ENCODE measurements at regions not wholly inside any gene's neighbourhood (a gene's known extent, or its start where the extent isn't known, plus 50 kb on each side); places are given as distances from the start of the nearest gene placed in this dataset.

DNA sequence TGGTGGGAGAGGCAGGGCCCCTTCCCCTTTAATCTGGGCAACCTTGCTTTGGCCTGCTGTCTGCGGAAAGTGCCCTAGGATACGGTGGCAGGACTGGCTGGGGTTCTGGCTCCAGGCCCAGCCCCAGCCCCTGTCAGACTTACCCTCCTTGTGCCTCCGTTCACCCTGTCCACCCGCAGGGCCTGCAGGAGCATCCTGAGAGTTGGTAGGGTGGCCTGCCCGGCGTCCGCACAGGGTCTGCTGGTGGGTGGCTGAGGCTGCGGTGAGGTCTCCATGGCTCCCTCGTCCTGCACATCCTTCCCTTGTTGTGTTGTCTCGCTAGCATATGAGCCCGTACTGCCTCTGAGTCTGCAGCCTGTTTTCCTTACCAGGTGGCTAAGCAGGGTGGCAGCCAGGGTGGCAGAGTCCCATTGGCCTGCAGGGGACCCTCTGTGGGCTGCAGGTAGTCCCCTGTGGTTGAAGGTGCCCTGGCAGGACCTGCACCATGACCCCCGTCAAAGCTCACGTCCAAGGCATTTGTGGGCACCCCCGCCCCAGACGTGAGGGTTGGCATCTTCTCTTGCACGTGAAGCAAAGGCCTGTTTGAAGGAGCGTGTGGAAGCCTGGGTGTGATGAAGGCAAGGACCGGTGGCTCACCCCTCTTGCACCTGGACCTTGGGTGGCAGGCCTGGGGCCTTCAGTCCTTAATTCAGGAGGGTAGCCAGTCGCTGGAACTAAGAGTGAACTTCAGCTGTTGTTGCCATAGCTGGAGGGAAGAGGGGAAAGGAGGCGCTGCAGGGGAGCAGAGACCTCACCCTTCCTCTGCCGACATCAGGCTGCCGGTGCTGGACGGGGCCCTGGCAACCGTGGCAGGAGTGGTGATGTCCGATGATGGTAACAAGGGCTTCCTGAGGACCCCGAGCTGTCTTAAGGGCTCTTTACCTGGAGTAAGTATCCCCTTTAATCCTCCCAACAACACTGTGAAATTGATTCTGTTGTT is 293.7 kb downstream of the SEC14L1 start:
- CTCF ChIA-PET: interaction anchor here (0.9 to 1.2 kb wide), 2 partner anchors 60 to 102 kb away, joined by 3 to 6 read pairs; no protein-coding TSS in a partner anchor
- POLR2A ChIA-PET: no interaction called here
- H3K4me1 ChIP-seq (ENCODE audit: control insufficient read depth, insufficient read depth, low read length): peaks cover 19% of the 10 kb centered on the region
- H3K36me3 ChIP-seq (ENCODE audit: control insufficient read depth in 2 of 2, insufficient read depth in 1 of 2, low read length in 2 of 2): peaks cover 0 to 5% of the 10 kb centered on the region in 2 experiments; a peak in 1 of 3 replicates
- H3K9me3 ChIP-seq (ENCODE audit: control insufficient read depth, insufficient read depth, low read depth, low read length): no peaks in the 10 kb centered on the region
- TF ChIP-seq TRIM28 (IDR thresholded peaks at IDR 0.05; ENCODE audit: borderline replicate concordance, low read length): no peak
- no peak for TF ChIP-seq ZNF629 (tag by site-specific recombination; IDR thresholded peaks at IDR 0.05)
- no peak for TF ChIP-seq ZSCAN30 (tag by site-specific recombination; IDR thresholded peaks at IDR 0.05)
- no peak for TF ChIP-seq ZBTB8A (tag by site-specific recombination; IDR thresholded peaks at IDR 0.05)
- no peak for TF ChIP-seq ZBTB1 (tag by site-specific recombination; IDR thresholded peaks at IDR 0.05)
- no peak for TF ChIP-seq HOXD13 (CRISPR knock-in tag; IDR thresholded peaks at IDR 0.05; ENCODE audit: borderline replicate concordance)
- TF ChIP-seq, protein P1, sequence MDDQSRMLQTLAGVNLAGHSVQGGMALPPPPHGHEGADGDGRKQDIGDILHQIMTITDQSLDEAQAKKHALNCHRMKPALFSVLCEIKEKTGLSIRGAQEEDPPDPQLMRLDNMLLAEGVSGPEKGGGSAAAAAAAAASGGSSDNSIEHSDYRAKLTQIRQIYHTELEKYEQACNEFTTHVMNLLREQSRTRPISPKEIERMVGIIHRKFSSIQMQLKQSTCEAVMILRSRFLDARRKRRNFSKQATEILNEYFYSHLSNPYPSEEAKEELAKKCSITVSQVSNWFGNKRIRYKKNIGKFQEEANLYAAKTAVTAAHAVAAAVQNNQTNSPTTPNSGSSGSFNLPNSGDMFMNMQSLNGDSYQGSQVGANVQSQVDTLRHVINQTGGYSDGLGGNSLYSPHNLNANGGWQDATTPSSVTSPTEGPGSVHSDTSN (CRISPR knock-in tag; IDR thresholded peaks at IDR 0.05): no peak
- H3K4me3 ChIP-seq (ENCODE audit: low read depth, low read length): no peak overlapping the region
- no peak overlapping the region for H3K27ac ChIP-seq (ENCODE audit: extremely low read depth, low read depth, low read length)

DNA sequence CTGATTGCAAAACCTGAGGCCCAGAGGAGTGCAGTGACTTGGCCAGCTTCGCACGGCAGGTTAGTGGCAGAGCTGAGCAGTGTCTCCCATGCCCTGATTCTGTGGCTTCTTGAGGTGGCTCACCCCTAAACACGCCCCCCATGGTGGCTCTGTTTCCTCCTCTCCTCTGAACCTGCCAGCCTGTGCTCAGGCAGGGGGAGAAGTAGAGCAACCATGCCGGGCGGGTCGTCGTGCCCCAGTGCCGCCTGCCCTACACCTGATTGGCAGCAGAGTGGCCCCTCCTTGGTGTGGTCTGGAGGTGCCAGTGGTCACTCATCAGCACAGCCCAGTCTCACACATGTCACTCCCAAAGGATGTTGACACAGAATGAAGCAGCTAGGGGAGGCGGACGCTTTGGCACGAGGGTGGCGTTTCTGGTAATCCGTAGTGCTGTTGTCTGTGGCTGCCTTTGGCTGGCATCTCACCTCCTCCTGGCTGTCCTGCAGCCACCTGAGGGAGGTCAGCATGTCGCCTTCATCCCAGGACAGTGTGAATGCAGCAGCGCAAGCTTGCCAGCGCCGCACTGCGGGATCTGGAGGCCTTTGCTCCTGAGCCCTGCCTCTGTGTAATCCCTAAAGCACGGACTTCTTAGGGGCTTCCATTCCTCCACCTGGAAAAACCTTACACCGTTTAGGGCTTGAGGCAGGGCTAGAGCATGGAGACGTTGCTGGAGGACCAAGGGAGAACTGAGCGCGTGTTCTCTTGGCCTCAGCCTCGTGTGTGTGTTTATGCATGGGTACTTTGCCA is 294.7 kb downstream of the SEC14L1 start:
- TF ChIP-seq KLF9 (tag by site-specific recombination; IDR thresholded peaks at IDR 0.05; ENCODE audit: low read depth) (no peak), MYNN (tag by site-specific recombination; IDR thresholded peaks at IDR 0.05; ENCODE audit: borderline replicate concordance) (no peak)
- Histone ChIP-seq H3K4me1 (ENCODE audit: control insufficient read depth, insufficient read depth, low read length) (peaks cover 19% of the 10 kb centered on the region), H3K27ac (ENCODE audit: extremely low read depth, low read depth, low read length) (no peak overlapping the region), H3K9me3 (ENCODE audit: control insufficient read depth, insufficient read depth, low read depth, low read length) (no peaks in the 10 kb centered on the region), H3K4me3 (ENCODE audit: low read depth, low read length) (no peak overlapping the region), H3K36me3 (ENCODE audit: control insufficient read depth in 2 of 2, insufficient read depth in 1 of 2, low read length in 2 of 2) (peaks cover 0 to 5% of the 10 kb centered on the region in 2 experiments; a peak in 1 of 3 replicates)
- POLR2A ChIA-PET: interaction anchor here (0.6 to 0.7 kb wide), 2 partner anchors 10 to 15 kb away, joined by 3 to 4 read pairs; no protein-coding TSS in a partner anchor
- CTCF ChIA-PET: interaction anchor here (0.7 to 1.6 kb wide), 3 partner anchors 14 to 59 kb away, joined by 3 to 6 read pairs (median 3); no protein-coding TSS in a partner anchor

DNA sequence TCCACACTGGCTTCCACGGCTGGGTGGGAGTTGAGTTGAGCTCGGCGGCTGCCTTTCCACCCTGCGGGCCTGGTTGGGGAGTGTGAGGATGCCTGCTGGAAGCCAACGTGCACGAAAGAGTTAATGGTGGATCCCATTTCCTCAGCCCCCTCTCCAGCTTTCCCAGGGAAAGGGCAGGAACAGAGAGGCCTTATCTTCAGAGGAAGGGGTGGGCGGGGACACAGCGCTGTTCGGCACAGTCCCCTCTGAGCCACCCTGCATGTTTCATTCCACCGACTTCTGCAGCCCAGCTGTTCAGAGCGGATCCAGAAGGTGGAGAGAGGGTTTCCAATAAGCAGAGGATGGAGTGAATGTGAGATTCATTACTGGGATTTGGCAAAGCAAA is 295.3 kb downstream of the SEC14L1 start:
- TF ChIP-seq KLF9 (tag by site-specific recombination; IDR thresholded peaks at IDR 0.05; ENCODE audit: low read depth) (no peak), ZNF341 (tag by site-specific recombination; IDR thresholded peaks at IDR 0.05; ENCODE audit: low read depth) (no peak; the same call in 1 of the 2 replicates), EGR2 (tag by site-specific recombination; IDR thresholded peaks at IDR 0.05; ENCODE audit: low read depth) (peak; percentile 55), ZNF677 (tag by site-specific recombination; IDR thresholded peaks at IDR 0.05) (no peak), ZFHX2 (tag by site-specific recombination; conservative IDR thresholded peaks at IDR 0.05) (peak; percentile 76), ZSCAN23 (tag by site-specific recombination; IDR thresholded peaks at IDR 0.05) (no peak), BCL11A (tag by site-specific recombination; IDR thresholded peaks at IDR 0.05; ENCODE audit: low read depth) (no peak), ZNF555 (tag by site-specific recombination; conservative IDR thresholded peaks at IDR 0.05) (no peak)
- TF ChIP-seq, protein P2, sequence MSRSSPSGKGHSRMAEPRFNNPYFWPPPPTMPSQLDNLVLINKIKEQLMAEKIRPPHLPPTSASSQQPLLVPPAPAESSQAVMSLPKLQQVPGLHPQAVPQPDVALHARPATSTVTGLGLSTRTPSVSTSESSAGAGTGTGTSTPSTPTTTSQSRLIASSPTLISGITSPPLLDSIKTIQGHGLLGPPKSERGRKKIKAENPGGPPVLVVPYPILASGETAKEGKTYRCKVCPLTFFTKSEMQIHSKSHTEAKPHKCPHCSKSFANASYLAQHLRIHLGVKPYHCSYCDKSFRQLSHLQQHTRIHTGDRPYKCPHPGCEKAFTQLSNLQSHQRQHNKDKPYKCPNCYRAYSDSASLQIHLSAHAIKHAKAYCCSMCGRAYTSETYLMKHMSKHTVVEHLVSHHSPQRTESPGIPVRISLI (tag by site-specific recombination; IDR thresholded peaks at IDR 0.05): no peak
- TF ChIP-seq, protein P3, sequence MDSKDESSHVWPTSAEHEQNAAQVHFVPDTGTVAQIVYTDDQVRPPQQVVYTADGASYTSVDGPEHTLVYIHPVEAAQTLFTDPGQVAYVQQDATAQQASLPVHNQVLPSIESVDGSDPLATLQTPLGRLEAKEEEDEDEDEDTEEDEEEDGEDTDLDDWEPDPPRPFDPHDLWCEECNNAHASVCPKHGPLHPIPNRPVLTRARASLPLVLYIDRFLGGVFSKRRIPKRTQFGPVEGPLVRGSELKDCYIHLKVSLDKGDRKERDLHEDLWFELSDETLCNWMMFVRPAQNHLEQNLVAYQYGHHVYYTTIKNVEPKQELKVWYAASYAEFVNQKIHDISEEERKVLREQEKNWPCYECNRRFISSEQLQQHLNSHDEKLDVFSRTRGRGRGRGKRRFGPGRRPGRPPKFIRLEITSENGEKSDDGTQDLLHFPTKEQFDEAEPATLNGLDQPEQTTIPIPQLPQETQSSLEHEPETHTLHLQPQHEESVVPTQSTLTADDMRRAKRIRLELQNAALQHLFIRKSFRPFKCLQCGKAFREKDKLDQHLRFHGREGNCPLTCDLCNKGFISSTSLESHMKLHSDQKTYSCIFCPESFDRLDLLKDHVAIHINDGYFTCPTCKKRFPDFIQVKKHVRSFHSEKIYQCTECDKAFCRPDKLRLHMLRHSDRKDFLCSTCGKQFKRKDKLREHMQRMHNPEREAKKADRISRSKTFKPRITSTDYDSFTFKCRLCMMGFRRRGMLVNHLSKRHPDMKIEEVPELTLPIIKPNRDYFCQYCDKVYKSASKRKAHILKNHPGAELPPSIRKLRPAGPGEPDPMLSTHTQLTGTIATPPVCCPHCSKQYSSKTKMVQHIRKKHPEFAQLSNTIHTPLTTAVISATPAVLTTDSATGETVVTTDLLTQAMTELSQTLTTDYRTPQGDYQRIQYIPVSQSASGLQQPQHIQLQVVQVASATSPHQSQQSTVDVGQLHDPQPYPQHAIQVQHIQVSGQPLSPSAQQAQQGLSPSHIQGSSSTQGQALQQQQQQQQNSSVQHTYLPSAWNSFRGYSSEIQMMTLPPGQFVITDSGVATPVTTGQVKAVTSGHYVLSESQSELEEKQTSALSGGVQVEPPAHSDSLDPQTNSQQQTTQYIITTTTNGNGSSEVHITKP (tag by site-specific recombination; IDR thresholded peaks at IDR 0.05): peak; percentile 31; the same call in 1 of the 2 replicates
- POLR2A ChIA-PET: interaction anchor here (0.6 to 0.7 kb wide), 2 partner anchors 10 to 15 kb away, joined by 3 to 4 read pairs; no protein-coding TSS in a partner anchor
- Histone ChIP-seq H3K36me3 (ENCODE audit: control insufficient read depth in 2 of 2, insufficient read depth in 1 of 2, low read length in 2 of 2) (peaks cover 0 to 5% of the 10 kb centered on the region in 2 experiments; a peak in 1 of 3 replicates), H3K9me3 (ENCODE audit: control insufficient read depth, insufficient read depth, low read depth, low read length) (no peaks in the 10 kb centered on the region), H3K4me1 (ENCODE audit: control insufficient read depth, insufficient read depth, low read length) (peaks cover 19% of the 10 kb centered on the region), H3K4me3 (ENCODE audit: low read depth, low read length) (no peak overlapping the region), H3K27ac (ENCODE audit: extremely low read depth, low read depth, low read length) (no peak overlapping the region)
- CTCF ChIA-PET: interaction anchor here (1.1 to 1.6 kb wide), 3 partner anchors 9 to 59 kb away, joined by 3 to 8 read pairs (median 3); no protein-coding TSS in a partner anchor
